Duodenal mucosa (tissue), 2 donors: ENCODE measurements at regions not wholly inside any gene's neighbourhood (a gene's known extent, or its start where the extent isn't known, plus 50 kb on each side); places are given as distances from the start of the nearest gene placed in this dataset.

Experiments
- H3K27ac ChIP-seq: one replicate; pipeline ENCODE4 v1.7.0; 2013; ENCODE audit warnings: low read depth, low read length
- H3K27me3 ChIP-seq, 2 donors: one replicate each; pipeline ENCODE4 v1.7.0; 2013; ENCODE audit warnings: low read length in 2 of 2, control low read depth in 1 of 2; ENCODE audit not compliant: insufficient read depth in 2 of 2, control insufficient read depth in 1 of 2
- H3K36me3 ChIP-seq, 2 donors: one replicate each; pipeline ENCODE4 v1.7.0; 2013; ENCODE audit warnings: low read length in 2 of 2, control low read depth in 1 of 2; ENCODE audit not compliant: insufficient read depth in 2 of 2, control insufficient read depth in 1 of 2
- H3K4me1 ChIP-seq, 2 donors: one replicate each; pipeline ENCODE4 v1.7.0; 2013; ENCODE audit warnings: low read length in 2 of 2, control low read depth in 1 of 2; ENCODE audit not compliant: insufficient read depth in 2 of 2, control insufficient read depth in 1 of 2
- H3K4me3 ChIP-seq, 2 donors: one replicate each; pipeline ENCODE4 v1.7.0; 2013; ENCODE audit warnings: low read length in 2 of 2, low read depth in 1 of 2
- H3K9ac ChIP-seq, 2 donors: one replicate each; pipeline ENCODE4 v1.7.0; 2013; ENCODE audit warnings: low read length in 2 of 2, low read depth in 1 of 2
- H3K9me3 ChIP-seq, 2 donors: one replicate each; pipeline ENCODE4 v1.7.0; 2013; ENCODE audit warnings: low read length in 2 of 2, control low read depth in 1 of 2; ENCODE audit not compliant: control insufficient read depth in 1 of 2

- no peak overlapping the region for H3K4me3 ChIP-seq
- no peak overlapping the region for H3K27ac ChIP-seq
- H3K9ac ChIP-seq = no peak overlapping the region
- H3K4me1 ChIP-seq = peaks cover 0 to 6% of the 10 kb centered on the region in 2 donors
- H3K36me3 ChIP-seq = no peaks in the 10 kb centered on the region
- no peaks in the 10 kb centered on the region for H3K27me3 ChIP-seq
- no peaks in the 10 kb centered on the region for H3K9me3 ChIP-seq
Observed at GRCh38 chr6:113394216-113394615, 462.9 kb upstream of the MARCKS start.

GRCh38 chr6:113394729-113395128, 462.4 kb upstream of the MARCKS start:
- no peaks in the 10 kb centered on the region for H3K36me3 ChIP-seq
- H3K27ac ChIP-seq = no peak overlapping the region
- no peaks in the 10 kb centered on the region for H3K27me3 ChIP-seq
- peaks cover 0 to 6% of the 10 kb centered on the region in 2 donors for H3K4me1 ChIP-seq
- H3K9me3 ChIP-seq = no peaks in the 10 kb centered on the region
- H3K9ac ChIP-seq = no peak overlapping the region
- no peak overlapping the region for H3K4me3 ChIP-seq

DNA sequence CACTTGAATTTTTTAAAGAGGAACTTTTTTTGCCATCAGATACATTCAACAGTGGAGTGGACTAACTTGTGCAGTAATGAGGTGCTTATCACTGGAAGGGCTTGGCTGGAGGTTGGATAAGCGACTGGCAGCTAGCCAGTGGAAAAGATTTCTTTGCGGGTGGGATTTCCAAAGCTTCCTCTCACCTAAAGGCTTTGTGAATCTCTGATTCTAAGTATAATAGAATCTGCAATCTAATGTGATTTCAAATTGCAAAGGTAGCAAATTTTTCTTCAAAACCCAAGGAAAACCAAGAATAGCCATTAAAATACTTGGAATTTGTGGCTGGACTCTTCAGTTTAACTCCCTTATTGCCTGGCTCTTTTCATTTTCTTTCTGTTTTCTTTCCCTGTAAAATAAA, 460.4 kb upstream of the MARCKS start:
- Histone ChIP-seq H3K27me3 (no peaks in the 10 kb centered on the region), H3K9ac (no peak overlapping the region), H3K36me3 (no peaks in the 10 kb centered on the region), H3K9me3 (no peaks in the 10 kb centered on the region), H3K27ac (no peak overlapping the region), H3K4me3 (no peak overlapping the region), H3K4me1 (peaks cover 0 to 6% of the 10 kb centered on the region in 2 donors)

DNA sequence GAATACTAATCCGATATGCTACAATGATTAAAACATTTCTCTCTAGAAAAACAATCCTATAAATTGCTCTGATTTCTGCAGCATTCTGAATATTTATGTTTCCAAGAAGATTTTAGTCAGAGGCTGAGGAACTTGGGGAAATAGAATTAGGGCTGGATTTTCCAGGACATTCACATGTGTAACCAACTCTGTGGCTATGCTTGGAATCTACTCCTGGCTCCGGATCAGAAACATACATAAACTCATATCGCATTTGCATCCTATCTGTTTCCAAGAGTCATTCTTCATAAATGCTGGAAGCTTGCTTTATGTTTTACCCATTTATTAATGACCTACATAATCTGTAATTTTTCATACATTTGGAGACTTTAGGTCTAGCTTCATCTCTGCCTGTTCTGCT, 459.9 kb upstream of the MARCKS start:
- no peak overlapping the region for H3K9ac ChIP-seq
- H3K4me1 ChIP-seq = peaks cover 0 to 6% of the 10 kb centered on the region in 2 donors
- no peak overlapping the region for H3K4me3 ChIP-seq
- no peaks in the 10 kb centered on the region for H3K27me3 ChIP-seq
- no peaks in the 10 kb centered on the region for H3K9me3 ChIP-seq
- H3K36me3 ChIP-seq = no peaks in the 10 kb centered on the region
- H3K27ac ChIP-seq = no peak overlapping the region

DNA sequence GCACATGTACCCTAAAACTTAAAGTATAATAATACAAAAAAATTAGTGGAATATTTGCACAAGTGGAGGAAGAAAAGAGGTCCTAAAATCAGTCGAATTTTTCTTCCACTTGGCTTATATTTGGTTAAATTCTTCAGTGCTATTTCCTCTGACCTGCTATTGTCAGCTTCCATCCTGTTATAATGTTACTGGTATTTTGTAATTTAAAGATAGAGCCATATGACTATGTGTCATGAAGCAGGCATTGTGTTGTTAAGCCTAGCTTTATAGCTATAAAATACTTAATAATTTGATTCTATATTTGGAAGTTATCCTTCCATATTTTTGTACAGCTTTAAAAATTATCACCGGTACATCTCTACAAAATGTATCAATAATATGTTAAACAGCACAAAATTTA, 455.9 kb upstream of the MARCKS start:
- H3K27ac ChIP-seq = no peak overlapping the region
- peaks cover 0 to 4% of the 10 kb centered on the region in 2 donors for H3K4me1 ChIP-seq
- no peak overlapping the region for H3K4me3 ChIP-seq
- no peaks in the 10 kb centered on the region for H3K9me3 ChIP-seq
- no peaks in the 10 kb centered on the region for H3K27me3 ChIP-seq
- H3K9ac ChIP-seq = no peak overlapping the region
- H3K36me3 ChIP-seq = no peaks in the 10 kb centered on the region

- Histone ChIP-seq H3K27ac (no peak overlapping the region), H3K4me1 (no peaks in the 10 kb centered on the region), H3K36me3 (no peaks in the 10 kb centered on the region), H3K9ac (no peak overlapping the region), H3K4me3 (no peak overlapping the region), H3K9me3 (no peaks in the 10 kb centered on the region), H3K27me3 (no peaks in the 10 kb centered on the region)
Observed at GRCh38 chr6:113402544-113402943, 454.6 kb upstream of the MARCKS start.

DNA sequence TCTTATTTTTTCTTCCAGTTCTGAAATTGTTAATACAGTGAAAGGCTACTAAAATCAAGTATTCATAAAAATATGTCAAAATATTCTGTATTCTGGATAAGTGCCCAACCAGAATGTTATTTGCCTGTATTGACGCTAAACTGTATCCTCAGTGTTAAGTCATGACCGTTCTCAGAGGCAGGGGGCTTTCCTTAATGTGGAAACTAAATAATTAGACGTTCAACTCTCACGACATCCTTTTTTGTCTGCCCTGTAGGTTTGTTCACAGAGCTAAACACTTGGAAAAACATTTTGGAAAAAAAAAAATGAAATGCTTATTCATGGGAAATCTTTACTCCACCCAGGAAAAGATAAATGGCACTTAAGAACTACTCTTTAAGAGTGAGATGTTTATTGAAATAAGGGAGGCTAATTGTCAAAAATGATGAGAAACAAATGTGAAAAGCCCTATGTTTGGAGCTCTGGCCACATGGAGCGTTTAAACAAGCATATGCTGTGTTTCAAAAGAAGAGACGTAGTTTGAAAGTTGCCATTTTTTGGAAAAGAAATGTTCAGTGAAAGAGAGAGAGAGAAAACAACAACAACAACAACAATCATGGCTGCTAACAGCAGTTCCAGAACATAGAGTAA, 453.1 kb upstream of the MARCKS start:
- Histone ChIP-seq H3K4me1 (no peaks in the 10 kb centered on the region), H3K27me3 (no peaks in the 10 kb centered on the region), H3K36me3 (no peaks in the 10 kb centered on the region), H3K4me3 (no peak overlapping the region), H3K9ac (no peak overlapping the region), H3K9me3 (no peaks in the 10 kb centered on the region), H3K27ac (no peak overlapping the region)

- H3K4me1 ChIP-seq = no peaks in the 10 kb centered on the region
- no peaks in the 10 kb centered on the region for H3K9me3 ChIP-seq
- H3K36me3 ChIP-seq = no peaks in the 10 kb centered on the region
- H3K27me3 ChIP-seq = no peaks in the 10 kb centered on the region
- H3K27ac ChIP-seq = no peak overlapping the region
- no peak overlapping the region for H3K4me3 ChIP-seq
- H3K9ac ChIP-seq = no peak overlapping the region
Observed at GRCh38 chr6:113405326-113406047, 451.7 kb upstream of the MARCKS start.

GRCh38 chr6:113406048-113406695, 451.0 kb upstream of the MARCKS start:
- Histone ChIP-seq H3K36me3 (no peaks in the 10 kb centered on the region), H3K27ac (no peak overlapping the region), H3K4me1 (peaks cover 0 to 2% of the 10 kb centered on the region in 2 donors), H3K27me3 (no peaks in the 10 kb centered on the region), H3K9me3 (no peaks in the 10 kb centered on the region), H3K4me3 (no peak overlapping the region), H3K9ac (no peak overlapping the region)

GRCh38 chr6:113411011-113411410, 446.1 kb upstream of the MARCKS start:
- no peaks in the 10 kb centered on the region for H3K9me3 ChIP-seq
- no peak overlapping the region for H3K4me3 ChIP-seq
- no peak overlapping the region for H3K27ac ChIP-seq
- H3K36me3 ChIP-seq = no peaks in the 10 kb centered on the region
- H3K4me1 ChIP-seq = peaks cover 0 to 6% of the 10 kb centered on the region in 2 donors
- no peaks in the 10 kb centered on the region for H3K27me3 ChIP-seq
- no peak overlapping the region for H3K9ac ChIP-seq
